AG04450 (cell line): ENCODE measurements at regions not wholly inside any gene's neighbourhood (a gene's known extent, or its start where the extent isn't known, plus 50 kb on each side); places are given as distances from the start of the nearest gene placed in this dataset. TPM values are rescaled to one million over a fixed set of nuclear protein-coding genes. Genes with fewer than 3 reads are reported as not detected.

ENCODE experiments used
- CTCF ChIA-PET: fragments of 300-600, 350-600 bp; formaldehyde crosslinking; extraction: SDS; loops from one replicate; lab custom pipeline; 2022; ENCODE audit warnings: antibody characterized with exemption, inconsistent platforms; lab: Charles Lee
- POLR2A ChIA-PET: fragments of 350-600 bp; formaldehyde crosslinking; extraction: SDS; loops from one replicate; lab custom pipeline; 2021; ENCODE audit warnings: antibody characterized with exemption, inconsistent platforms; lab: Yijun Ruan, JAX
- DNase-seq: peaks from one replicate; pipeline ENCODE4 v3.0.0-alpha.2; 2011; ENCODE audit warnings: low read depth, low spot score
- H3K27ac ChIP-seq: one replicate; pipeline ENCODE4 v1.5.1; 2012; ENCODE audit warnings: low read depth, low read length, control low read depth
- H3K27me3 ChIP-seq: one replicate; pipeline ENCODE4 v1.6.0; 2012; ENCODE audit warnings: low read length; ENCODE audit not compliant: control insufficient read depth, insufficient read depth
- H3K4me3 ChIP-seq: 2 replicates; pipeline ENCODE4 v1.5.1; 2011; ENCODE audit warnings: mild to moderate bottlenecking, low read depth, low read length, control low read depth
- H3K9me3 ChIP-seq: 2 replicates; pipeline ENCODE4 v1.5.1; 2012; ENCODE audit warnings: low read length; ENCODE audit not compliant: control insufficient read depth, insufficient read depth
- small RNA-seq: library from RNA; depleted of rRNA; stranded (forward); fragments of <200 nt; gene quantifications from one replicate; pipeline ENCODE3, GENCODE V24; 2012; ENCODE audit warnings: low read depth; ENCODE audit not compliant: insufficient read length
- TF ChIP-seq, protein P1 (sequence below): IDR thresholded peaks from 2 replicates; pipeline ENCODE4 v1.5.1; 2011; ENCODE audit warnings: low read depth, low read length, control low read depth, inconsistent platforms

- DNase-seq = no peak
- TF ChIP-seq, protein P1, sequence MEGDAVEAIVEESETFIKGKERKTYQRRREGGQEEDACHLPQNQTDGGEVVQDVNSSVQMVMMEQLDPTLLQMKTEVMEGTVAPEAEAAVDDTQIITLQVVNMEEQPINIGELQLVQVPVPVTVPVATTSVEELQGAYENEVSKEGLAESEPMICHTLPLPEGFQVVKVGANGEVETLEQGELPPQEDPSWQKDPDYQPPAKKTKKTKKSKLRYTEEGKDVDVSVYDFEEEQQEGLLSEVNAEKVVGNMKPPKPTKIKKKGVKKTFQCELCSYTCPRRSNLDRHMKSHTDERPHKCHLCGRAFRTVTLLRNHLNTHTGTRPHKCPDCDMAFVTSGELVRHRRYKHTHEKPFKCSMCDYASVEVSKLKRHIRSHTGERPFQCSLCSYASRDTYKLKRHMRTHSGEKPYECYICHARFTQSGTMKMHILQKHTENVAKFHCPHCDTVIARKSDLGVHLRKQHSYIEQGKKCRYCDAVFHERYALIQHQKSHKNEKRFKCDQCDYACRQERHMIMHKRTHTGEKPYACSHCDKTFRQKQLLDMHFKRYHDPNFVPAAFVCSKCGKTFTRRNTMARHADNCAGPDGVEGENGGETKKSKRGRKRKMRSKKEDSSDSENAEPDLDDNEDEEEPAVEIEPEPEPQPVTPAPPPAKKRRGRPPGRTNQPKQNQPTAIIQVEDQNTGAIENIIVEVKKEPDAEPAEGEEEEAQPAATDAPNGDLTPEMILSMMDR = no peak
- Histone ChIP-seq H3K27me3 (no peaks in the 10 kb centered on the region), H3K27ac (no peak overlapping the region), H3K4me3 (no peak overlapping the region), H3K9me3 (no peaks in the 10 kb centered on the region)
- CTCF ChIA-PET = no interaction called here
- POLR2A ChIA-PET = no interaction called here
These were observed 77.4 kb downstream of the THNSL2 start for GRCh38 chr2:88247531-88247930.

- Histone ChIP-seq H3K27ac (no peak overlapping the region), H3K27me3 (no peaks in the 10 kb centered on the region), H3K9me3 (no peaks in the 10 kb centered on the region), H3K4me3 (no peak overlapping the region)
- no peak for DNase-seq
- POLR2A ChIA-PET = no interaction called here
- CTCF ChIA-PET = no interaction called here
- TF ChIP-seq, protein P1 = no peak
These were observed 75.0 kb downstream of the THNSL2 start for GRCh38 chr2:88245109-88245508.

DNA sequence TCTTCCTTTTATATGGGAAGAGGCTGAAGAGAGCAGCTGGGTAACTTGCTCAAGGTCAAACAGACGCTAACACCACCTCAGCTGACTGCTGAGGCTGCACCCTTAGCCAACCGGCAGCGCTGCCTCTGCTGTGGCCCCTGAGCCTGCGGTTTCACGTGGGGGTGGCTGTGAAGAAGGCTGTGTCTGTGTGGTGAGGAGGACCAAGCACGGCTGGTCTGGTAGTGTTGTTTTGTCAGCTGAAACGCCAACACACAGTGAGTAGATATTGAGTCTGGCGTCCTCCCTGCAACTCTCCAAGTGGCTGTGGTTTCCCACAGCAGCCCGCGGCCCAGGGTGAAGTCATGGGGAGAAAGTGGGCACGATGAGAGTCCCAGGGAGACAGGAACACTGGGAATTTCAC, 69.6 kb downstream of the THNSL2 start:
- Histone ChIP-seq H3K9me3 (no peaks in the 10 kb centered on the region; the same call in 1 of the 2 replicates), H3K27me3 (no peaks in the 10 kb centered on the region), H3K4me3 (no peak overlapping the region), H3K27ac (no peak overlapping the region)
- CTCF ChIA-PET = no interaction called here
- DNase-seq = no peak
- TF ChIP-seq, protein P1 = no peak
- POLR2A ChIA-PET = no interaction called here

DNA sequence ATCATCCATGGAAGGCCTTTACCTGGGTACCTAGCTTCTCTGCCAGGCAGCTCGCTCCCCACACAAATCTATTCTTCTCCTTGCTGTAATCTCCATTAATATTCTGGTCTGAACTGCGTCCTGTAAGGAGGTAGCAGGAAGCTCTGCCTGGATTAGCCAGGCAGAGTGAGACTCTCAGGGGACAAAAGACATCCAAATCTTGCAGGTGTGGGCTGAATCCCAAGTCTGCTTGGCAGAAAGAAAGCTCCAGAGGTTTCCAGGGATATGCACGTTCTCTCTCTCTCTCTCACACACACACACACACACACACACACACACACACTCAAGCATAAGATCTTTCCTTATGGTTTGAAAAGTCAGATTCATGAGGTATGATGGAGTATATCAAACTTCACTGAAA, 66.5 kb downstream of the THNSL2 start:
- H3K27ac ChIP-seq = no peak overlapping the region
- TF ChIP-seq, protein P1 = no peak
- H3K4me3 ChIP-seq = no peak overlapping the region
- no peak for DNase-seq
- ChIA-PET POLR2A (no interaction called here), CTCF (no interaction called here)
- no peaks in the 10 kb centered on the region; the same call in 1 of the 2 replicates for H3K9me3 ChIP-seq
- H3K27me3 ChIP-seq = no peaks in the 10 kb centered on the region

Small RNAs in the stretch of these regions (small RNA-seq; reads per million reads assigned to genes)
- not detected for gene RF00026
- not detected for gene RNU6-1168P
